GM19238 (cell line): ENCODE measurements at regions not wholly inside any gene's neighbourhood (a gene's known extent, or its start where the extent isn't known, plus 50 kb on each side); places are given as distances from the start of the nearest gene placed in this dataset.
"Not testable (repeated sequence)": the region's sequence is repeated elsewhere in the genome, so short reads cannot be mapped to it uniquely, and the experiment has no call there.

ENCODE experiments used
- DNase-seq: peaks from one replicate; pipeline ENCODE4 v3.0.0; 2011; ENCODE audit warnings: low spot score; ENCODE audit not compliant: insufficient read length

GRCh38 chr2:182594286-182594685, 121.8 kb upstream of the DNAJC10 start:
- no peak for DNase-seq

- no peak for DNase-seq
Observed at GRCh38 chr2:182595650-182596049, 120.4 kb upstream of the DNAJC10 start.

- DNase-seq = no peak
Observed at GRCh38 chr2:182597570-182598295, 118.3 kb upstream of the DNAJC10 start.

GRCh38 chr2:182598626-182599025, 117.4 kb upstream of the DNAJC10 start:
- DNase-seq = no peak

- no peak for DNase-seq
Observed at GRCh38 chr2:182605166-182605565, 110.9 kb upstream of the DNAJC10 start.

GRCh38 chr2:182606728-182607681, 109.1 kb upstream of the DNAJC10 start:
- no peak for DNase-seq

GRCh38 chr2:182608181-182608845, 107.7 kb upstream of the DNAJC10 start:
- no peak for DNase-seq

- DNase-seq = not testable (repeated sequence)
Observed at GRCh38 chr2:182609005-182609404, 107.1 kb upstream of the DNAJC10 start.

GRCh38 chr2:182610231-182610630, 105.8 kb upstream of the DNAJC10 start:
- DNase-seq = no peak

- no peak for DNase-seq
Observed at GRCh38 chr2:182611009-182611408, 105.0 kb upstream of the DNAJC10 start.

- DNase-seq = no peak
Observed at GRCh38 chr2:182615036-182615435, 101.0 kb upstream of the DNAJC10 start.

GRCh38 chr2:182616471-182617393, 99.3 kb upstream of the DNAJC10 start:
- no peak for DNase-seq

- DNase-seq = no peak
Observed at GRCh38 chr2:182618672-182619079, 97.4 kb upstream of the DNAJC10 start.

- no peak for DNase-seq
Observed at GRCh38 chr2:182619276-182619675, 96.8 kb upstream of the DNAJC10 start.

GRCh38 chr2:182621191-182621590, 94.9 kb upstream of the DNAJC10 start:
- no peak for DNase-seq

- DNase-seq = no peak
Observed at GRCh38 chr2:182621810-182622209, 94.2 kb upstream of the DNAJC10 start.

GRCh38 chr2:182622231-182622630, 93.8 kb upstream of the DNAJC10 start:
- DNase-seq = no peak

GRCh38 chr2:182625814-182626213, 90.2 kb upstream of the DNAJC10 start:
- DNase-seq = no peak

- no peak for DNase-seq
Observed at GRCh38 chr2:182628916-182629315, 87.1 kb upstream of the DNAJC10 start.

- no peak for DNase-seq
Observed at GRCh38 chr2:182630207-182630606, 85.8 kb upstream of the DNAJC10 start.

GRCh38 chr2:182631299-182631698, 84.8 kb upstream of the DNAJC10 start:
- DNase-seq = no peak
